HepG2 (cell line): ENCODE measurements at regions not wholly inside any gene's neighbourhood (a gene's known extent, or its start where the extent isn't known, plus 50 kb on each side); places are given as distances from the start of the nearest gene placed in this dataset.

Source experiments
- ASH2L ChIP-seq: fragments of 300-600, 200-600 bp; sonication (generic); IDR thresholded peaks from 2 replicates; pipeline ENCODE4 v1.7.0; 2017; ENCODE audit warnings: low read depth, mild to moderate bottlenecking, moderate library complexity, mixed read lengths, low read length; ENCODE audit not compliant: insufficient read length
- EP300 ChIP-seq, 3 experiments: sonication (generic) in 1 of 3; formaldehyde crosslinking in 1 of 3; IDR thresholded peaks; 2 replicates each; pipeline versions ENCODE4 v1.5.1 to v1.6.1; 2011 to 2020; ENCODE audit warnings: low read depth in 2 of 3, low read length in 2 of 3, borderline replicate concordance in 1 of 3, improper control_type of control experiment in 1 of 3, mild to moderate bottlenecking in 1 of 3, missing genetic modification reagents in 1 of 3, moderate library complexity in 1 of 3
- FOXJ3 ChIP-seq: sonication (generic); formaldehyde crosslinking; IDR thresholded peaks from 2 replicates; pipeline ENCODE4 v1.4.0; 2020; ENCODE audit warnings: missing genetic modification reagents, mild to moderate bottlenecking, borderline replicate concordance
- FOXM1 ChIP-seq: sonication (generic); formaldehyde crosslinking; IDR thresholded peaks from 2 replicates; pipeline ENCODE4 v1.5.0; 2020; ENCODE audit warnings: missing genetic modification reagents
- HOXA3 ChIP-seq: sonication (generic); formaldehyde crosslinking; IDR thresholded peaks from 2 replicates; pipeline ENCODE4 v1.5.0; 2020; ENCODE audit warnings: missing genetic modification reagents
- MAFK ChIP-seq, 2 experiments: IDR thresholded peaks in 1 of 2; conservative IDR thresholded peaks in 1 of 2; 2 replicates each; pipeline ENCODE4 v1.6.1; 2011; ENCODE audit warnings: improper control_type of control experiment in 2 of 2, low read length in 2 of 2
- POLR2A ChIP-seq, 2 experiments: IDR thresholded peaks; 2 replicates each; pipeline ENCODE4 v1.6.1; 2011; ENCODE audit warnings: low read depth in 2 of 2, low read length in 2 of 2, mild to moderate bottlenecking in 1 of 2, moderate library complexity in 1 of 2; ENCODE audit not compliant: insufficient read depth in 1 of 2
- RFX5 ChIP-seq: IDR thresholded peaks from 2 replicates; pipeline ENCODE4 v1.6.1; 2011; ENCODE audit warnings: low read depth, low read length, improper control_type of control experiment
- ZFP90 ChIP-seq: sonication (generic); formaldehyde crosslinking; IDR thresholded peaks from 2 replicates; pipeline ENCODE4 v1.8.0; 2022; ENCODE audit warnings: missing genetic modification reagents, mild to moderate bottlenecking, inconsistent platforms, borderline replicate concordance
- ZNF660 ChIP-seq: sonication (generic); formaldehyde crosslinking; IDR thresholded peaks from 2 replicates; pipeline ENCODE4 v1.5.1; 2020; ENCODE audit warnings: mild to moderate bottlenecking, low read depth, missing genetic modification reagents, borderline replicate concordance
- TF ChIP-seq, protein P1 (sequence below): IDR thresholded peaks from 2 replicates; pipeline ENCODE4 v1.6.1; 2016; ENCODE audit warnings: mild to moderate bottlenecking, missing biosample characterization, missing genetic modification reagents

DNA sequence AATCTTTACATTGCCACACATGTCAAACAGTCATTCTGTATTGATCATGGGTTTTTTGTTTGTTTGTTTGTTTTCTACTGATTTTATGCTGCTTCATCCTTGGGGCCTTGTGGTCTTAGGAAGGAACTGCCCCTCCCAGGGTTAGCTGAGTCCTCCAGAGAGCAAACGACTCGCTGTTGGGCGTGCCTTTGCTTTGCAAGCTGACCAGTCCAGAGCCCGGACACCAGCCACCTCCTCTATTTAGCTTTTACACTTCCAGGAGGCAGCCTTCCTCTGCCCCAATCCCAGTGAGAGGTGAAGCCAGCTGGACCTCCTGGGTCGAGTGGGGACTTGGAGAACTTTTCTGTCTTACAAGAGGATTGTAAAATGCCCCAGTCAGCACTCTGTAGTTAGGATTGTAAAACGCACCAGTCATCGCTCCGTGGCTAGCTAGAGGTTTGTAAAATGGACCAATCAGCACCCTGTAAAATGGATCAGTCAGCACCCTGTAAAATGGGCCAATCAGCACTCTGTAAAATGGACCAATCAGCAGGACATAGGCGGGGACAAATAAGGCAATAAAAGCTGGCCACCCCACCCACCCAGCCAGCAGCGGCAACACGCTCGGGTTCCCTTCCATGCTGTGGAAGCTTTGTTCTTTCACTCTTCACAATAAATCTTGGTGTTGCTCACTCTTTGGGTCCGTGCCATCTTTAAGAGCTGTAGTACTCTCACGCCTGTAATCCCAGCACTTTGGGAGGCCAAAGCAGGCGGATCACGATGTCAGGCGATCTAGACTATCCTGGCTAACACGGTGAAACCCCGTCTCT is 154.4 kb downstream of the ERCC6L2 start:
- TF ChIP-seq ZNF660 (no peak), FOXM1 (CRISPR knock-in tag) (no peak), RFX5 (no peak), HOXA3 (CRISPR knock-in tag) (no peak), POLR2A (IDR thresholded peaks at IDR 0.05; ENCODE audit: insufficient read depth in 1 of 2, low read depth in 2 of 2, low read length in 2 of 2) (no peak), EP300 (IDR thresholded peaks at IDR 0.05; ENCODE audit: low read depth in 2 of 2, low read length in 2 of 2) (no peak), EP300 (CRISPR knock-in tag; IDR thresholded peaks at IDR 0.05; ENCODE audit: borderline replicate concordance) (no peak), FOXJ3 (no peak), ASH2L (no peak), ZFP90 (no peak), MAFK (conservative IDR thresholded peaks at IDR 0.05 in 1 of 2, IDR thresholded peaks at IDR 0.05 in 1 of 2; ENCODE audit: low read length in 2 of 2) (peak; percentile 61 to 74)
- TF ChIP-seq, protein P1, sequence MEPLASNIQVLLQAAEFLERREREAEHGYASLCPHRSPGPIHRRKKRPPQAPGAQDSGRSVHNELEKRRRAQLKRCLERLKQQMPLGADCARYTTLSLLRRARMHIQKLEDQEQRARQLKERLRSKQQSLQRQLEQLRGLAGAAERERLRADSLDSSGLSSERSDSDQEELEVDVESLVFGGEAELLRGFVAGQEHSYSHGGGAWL (CRISPR knock-in tag), result no peak
